ENCODE measurements at regions not wholly inside any gene's neighbourhood (a gene's known extent, or its start where the extent isn't known, plus 50 kb on each side); places are given as distances from the start of the nearest gene placed in this dataset.

DNA sequence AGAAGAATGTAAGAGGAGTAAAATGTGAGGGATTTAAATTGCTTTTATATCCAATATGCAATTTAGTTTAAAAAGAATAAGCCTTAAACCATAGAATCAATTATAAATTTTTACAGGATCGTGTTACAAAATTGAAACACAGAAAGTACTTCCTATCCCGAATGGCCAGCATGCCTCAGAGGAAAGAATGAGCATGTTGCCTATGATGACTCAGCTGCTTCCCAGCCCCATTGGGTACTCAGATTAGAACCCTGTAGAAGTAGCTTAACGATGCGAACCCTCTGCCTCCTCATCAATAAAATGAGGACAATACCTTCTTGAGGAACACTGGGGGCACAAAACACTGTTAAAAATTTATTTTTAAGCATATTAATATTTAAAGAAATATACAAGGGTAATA lies 113.4 kb upstream of the CDK1 start:
- DNase-seq: no peak

GRCh38 chr10:60663850-60664249 lies 114.4 kb upstream of the CDK1 start:
- peak; percentile 73 for DNase-seq

- no peak for DNase-seq
These were observed 115.2 kb upstream of the CDK1 start for GRCh38 chr10:60662917-60663614.

- DNase-seq: no peak
These were observed 116.6 kb upstream of the CDK1 start for GRCh38 chr10:60661637-60662036.

- no peak for DNase-seq
These were observed 117.7 kb upstream of the CDK1 start for GRCh38 chr10:60660625-60661024.

DNA sequence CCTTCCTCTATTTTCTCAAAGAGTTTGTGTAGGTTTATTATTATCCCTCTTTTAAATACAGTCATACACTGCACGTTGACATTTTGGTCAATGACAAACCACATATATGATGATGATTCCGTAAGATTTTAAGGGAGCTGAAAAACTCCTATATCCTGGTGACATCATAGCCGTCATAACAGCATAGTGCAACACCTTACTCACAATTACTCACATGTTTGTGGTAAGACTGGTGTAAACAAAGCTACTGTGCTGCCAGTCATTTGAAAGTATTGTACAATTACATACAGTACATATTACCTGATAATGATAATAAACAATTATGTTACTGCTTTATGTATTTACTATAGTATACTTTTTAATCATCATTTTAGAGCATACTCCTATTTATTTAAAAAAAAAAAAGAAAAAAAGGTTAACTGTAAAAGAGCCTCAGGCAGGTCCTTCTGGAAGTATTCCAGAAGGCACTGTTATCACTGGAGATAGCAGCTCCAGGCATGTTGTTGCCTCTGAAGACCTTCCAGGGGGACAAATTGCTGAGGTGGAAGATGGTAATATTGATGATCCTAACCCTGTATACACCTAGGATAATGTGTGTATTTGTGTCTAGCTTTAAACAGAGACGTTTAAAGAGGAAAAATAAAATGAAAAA lies 123.3 kb upstream of the CDK1 start:
- no peak for DNase-seq

DNA sequence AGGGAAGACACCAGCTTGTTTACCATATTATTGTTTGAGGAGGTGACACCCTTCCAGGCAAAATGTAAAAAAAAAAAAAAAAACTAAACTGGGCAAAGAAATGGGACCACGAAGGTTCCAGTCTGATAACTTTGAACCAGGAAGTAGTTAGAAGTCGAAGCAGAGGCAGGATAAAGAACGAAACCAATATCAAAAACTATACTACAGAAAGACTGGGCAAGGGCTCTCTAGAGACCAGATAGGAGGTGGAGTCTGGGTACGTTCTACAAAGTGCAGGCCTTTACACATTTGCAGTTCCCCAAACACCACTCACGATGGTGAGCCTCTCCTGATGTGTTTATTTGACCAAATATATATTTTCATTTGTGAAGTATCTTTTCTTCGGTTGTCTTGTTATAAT lies 125.7 kb upstream of the CDK1 start:
- no peak for DNase-seq

GRCh38 chr10:60650378-60650800 lies 127.9 kb upstream of the CDK1 start:
- no peak for DNase-seq

DNA sequence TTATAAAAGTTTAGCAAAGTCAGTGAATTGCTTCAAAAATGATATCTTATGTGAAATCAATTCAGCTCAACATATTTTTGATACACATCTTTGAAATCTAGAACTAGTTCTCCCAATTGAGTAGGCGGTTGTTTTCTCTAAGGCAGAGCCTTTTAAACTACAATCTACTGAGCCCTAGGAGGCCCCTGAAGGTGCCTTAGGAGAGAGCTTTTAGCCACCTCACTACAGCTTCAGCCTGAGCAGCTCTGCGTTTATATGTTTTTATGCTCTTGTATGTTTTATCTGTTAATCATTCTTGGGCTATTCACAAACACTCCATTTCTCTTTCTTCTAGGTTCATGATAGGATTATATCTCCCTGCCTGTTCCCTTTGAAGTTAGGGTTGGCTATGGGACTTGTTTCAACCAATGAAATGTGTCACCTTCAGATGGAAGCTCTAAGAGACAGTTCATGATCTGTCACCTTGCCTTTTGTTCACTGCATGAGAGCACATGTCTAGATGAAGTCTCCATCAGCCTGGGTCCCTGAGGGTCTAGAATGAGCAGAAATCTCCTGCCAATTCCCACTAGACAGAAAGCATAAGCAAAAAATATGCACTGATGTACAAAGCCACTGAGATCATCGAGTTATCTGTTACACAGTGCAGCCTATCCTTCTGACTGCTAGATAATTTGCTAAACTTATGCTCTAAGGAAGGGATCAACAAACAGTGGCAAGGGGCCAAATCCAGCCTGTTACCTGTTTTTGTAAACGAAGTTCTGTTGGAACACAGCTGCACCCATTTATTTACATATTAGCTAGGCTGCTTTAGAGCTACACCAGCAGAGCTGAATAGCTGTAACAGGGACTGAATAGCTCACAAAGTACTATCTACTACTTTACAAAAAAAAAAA lies 128.5 kb upstream of the CDK1 start:
- DNase-seq: no peak

DNA sequence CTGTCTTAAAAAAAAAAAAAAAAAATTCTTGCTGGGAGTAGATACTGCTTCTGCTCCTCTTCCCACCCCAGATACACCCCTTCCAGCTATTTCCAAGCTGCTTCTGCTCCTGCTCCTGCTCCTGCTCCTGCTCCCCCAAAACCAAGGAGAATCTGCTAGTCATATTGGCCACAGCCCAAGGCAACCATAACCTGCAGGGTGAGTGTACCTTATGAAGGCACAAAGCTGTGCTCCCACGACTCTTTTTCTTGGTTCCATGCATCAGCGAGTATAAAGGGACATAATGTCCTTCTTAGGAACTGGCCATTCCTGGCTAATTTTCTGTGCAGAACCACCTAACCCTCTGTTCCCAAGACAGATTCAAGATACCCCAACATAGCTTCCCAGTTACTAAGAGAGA lies 129.5 kb upstream of the CDK1 start:
- DNase-seq: no peak

- peak; percentile 22 for DNase-seq
These were observed 131.1 kb upstream of the CDK1 start for GRCh38 chr10:60646966-60647796.

GRCh38 chr10:60645980-60646379 lies 132.3 kb upstream of the CDK1 start:
- DNase-seq: no peak

GRCh38 chr10:60644436-60645130 lies 133.7 kb upstream of the CDK1 start:
- no peak for DNase-seq

- DNase-seq: no peak
These were observed 134.4 kb upstream of the CDK1 start for GRCh38 chr10:60643874-60644273.

- DNase-seq: peak; percentile 1
These were observed 148.9 kb upstream of the CDK1 start for GRCh38 chr10:60629332-60629731.

DNA sequence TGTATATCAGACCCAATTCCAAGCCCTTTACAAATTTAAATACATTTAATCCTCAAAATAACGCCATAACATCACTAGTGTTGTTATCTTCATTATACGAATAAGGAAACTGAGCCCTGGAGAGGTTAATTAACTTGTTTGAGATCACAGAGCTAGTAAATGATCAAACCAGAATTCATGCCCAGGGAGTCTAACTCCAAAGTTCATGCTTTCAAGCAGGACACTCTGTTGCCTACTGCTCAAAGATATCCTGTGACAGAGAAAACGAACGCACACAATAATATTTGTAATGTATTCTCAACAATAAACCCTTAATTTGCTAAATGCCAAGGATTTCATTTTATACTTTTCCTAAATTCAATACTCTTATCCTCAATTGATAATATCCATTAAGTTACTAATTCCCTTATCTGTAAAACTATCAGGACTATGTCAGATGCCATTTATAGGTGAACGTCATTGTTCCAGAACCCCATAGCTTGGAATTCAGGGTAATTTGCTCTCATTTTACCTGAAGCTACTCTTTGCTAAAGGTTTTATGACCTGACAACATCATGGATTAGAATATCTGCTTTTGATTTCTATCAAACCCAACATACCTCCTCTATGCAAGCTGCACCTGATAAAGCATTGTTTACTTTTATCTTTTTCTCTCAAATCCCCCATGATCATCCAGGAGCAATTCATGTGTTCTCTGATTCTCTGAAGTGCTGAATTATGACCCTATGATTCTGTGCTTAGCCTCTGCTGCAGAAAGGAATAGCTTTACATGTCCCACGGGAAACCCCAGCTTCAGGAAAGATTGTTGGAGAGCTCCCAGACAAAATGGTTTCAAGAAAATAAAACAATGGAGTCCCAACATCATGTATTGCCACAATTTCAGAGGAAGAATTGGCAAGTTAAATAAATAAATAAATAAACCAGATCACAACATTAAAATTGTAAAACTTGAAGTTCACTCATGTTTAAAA lies 150.2 kb upstream of the CDK1 start:
- DNase-seq: no peak

DNA sequence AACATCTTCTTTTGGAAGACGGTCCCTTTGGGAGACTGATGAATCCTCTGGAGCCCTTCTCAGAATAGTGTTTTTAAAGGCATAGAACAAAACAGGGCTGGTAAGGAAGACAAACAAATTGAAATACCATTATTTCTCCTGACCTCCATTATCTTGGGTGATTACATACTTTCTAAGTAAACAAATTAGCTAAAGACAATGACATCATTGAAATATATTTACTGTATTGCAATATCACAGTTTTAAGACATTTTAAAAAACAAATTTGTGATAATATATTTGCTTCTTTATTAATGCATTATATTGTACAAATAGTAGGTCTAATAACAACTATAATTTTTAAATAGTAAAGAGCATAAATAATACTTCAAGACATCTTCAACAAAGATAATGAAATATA lies 152.2 kb upstream of the CDK1 start:
- DNase-seq: no peak

DNA sequence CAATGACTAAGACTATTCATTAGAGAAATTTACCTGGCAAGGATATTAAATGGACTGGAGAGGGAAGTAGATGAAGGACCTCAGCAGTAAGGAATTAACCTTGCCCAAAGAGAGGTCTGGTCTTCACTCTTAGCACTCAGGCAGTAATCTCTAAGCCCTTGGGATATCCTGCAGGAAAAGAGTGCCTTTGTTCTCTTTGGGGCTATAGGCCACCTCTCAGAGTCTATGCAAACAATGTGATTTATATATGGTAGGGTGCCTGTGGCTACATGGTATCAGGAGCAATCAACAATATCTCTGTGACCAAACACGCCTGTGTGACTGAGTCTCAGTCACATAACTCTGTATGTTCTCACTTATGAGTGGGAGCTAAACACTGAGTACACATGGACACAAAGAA lies 154.7 kb upstream of the CDK1 start:
- no peak for DNase-seq

GRCh38 chr10:60621018-60621417 lies 157.3 kb upstream of the CDK1 start:
- no peak for DNase-seq

- DNase-seq: no peak
These were observed 159.4 kb upstream of the CDK1 start for GRCh38 chr10:60618861-60619260.

- no peak for DNase-seq
These were observed 162.7 kb upstream of the CDK1 start for GRCh38 chr10:60615541-60615940.

Data from NCI-H1092 (cell line).